ENCODE measurements at regions not wholly inside any gene's neighbourhood (a gene's known extent, or its start where the extent isn't known, plus 50 kb on each side); places are given as distances from the start of the nearest gene placed in this dataset.

DNA sequence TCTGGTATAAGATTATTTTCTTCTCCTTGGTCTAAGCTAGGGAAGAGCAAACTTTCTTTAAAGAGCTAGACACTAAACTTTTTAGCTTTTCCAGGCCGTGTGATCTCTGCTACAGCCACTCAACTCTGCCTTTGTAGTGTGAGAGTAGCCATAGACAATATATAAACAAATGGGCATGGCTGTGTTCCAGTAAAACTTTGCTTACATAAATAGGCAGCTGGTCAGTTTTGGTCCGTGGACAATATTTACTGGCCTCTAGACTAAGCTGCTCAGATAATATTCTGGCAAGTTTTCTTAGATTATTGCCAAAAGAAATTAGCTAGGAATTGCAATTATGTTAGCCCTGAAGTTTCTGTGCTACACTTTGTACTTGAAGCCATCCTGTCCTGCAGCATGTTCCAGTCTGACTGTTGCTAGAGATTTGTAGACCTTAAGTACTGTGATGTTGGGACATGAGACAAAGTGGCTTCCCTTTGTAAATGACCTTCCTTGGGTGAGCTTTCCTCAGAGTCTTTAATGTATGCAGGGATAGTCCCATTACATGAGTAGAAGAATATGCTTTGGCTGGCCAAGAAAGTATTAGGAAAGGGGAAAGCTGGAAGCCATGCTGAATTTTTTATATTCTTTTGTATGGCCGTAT is 126.9 kb downstream of the SOX11 start:
- no peaks in the 10 kb centered on the region for H3K4me1 ChIP-seq
- no peak for ATAC-seq
- TF ChIP-seq, protein P1, sequence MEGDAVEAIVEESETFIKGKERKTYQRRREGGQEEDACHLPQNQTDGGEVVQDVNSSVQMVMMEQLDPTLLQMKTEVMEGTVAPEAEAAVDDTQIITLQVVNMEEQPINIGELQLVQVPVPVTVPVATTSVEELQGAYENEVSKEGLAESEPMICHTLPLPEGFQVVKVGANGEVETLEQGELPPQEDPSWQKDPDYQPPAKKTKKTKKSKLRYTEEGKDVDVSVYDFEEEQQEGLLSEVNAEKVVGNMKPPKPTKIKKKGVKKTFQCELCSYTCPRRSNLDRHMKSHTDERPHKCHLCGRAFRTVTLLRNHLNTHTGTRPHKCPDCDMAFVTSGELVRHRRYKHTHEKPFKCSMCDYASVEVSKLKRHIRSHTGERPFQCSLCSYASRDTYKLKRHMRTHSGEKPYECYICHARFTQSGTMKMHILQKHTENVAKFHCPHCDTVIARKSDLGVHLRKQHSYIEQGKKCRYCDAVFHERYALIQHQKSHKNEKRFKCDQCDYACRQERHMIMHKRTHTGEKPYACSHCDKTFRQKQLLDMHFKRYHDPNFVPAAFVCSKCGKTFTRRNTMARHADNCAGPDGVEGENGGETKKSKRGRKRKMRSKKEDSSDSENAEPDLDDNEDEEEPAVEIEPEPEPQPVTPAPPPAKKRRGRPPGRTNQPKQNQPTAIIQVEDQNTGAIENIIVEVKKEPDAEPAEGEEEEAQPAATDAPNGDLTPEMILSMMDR (IDR thresholded peaks at IDR 0.05) = no peak
- DNase-seq = no peak
- no peak overlapping the region for H3K27ac ChIP-seq
- intact Hi-C loops (cut with DNase I) = no loop called here
- no peaks in the 10 kb centered on the region for H3K27me3 ChIP-seq
- H3K36me3 ChIP-seq = no peaks in the 10 kb centered on the region
- H3K9me3 ChIP-seq = no peaks in the 10 kb centered on the region
- H3K4me3 ChIP-seq = no peak overlapping the region

- intact Hi-C loops (cut with DNase I) = no loop called here
- H3K4me3 ChIP-seq = no peak overlapping the region
- H3K27me3 ChIP-seq = no peaks in the 10 kb centered on the region
- no peak for ATAC-seq
- TF ChIP-seq, protein P1 (IDR thresholded peaks at IDR 0.05) = no peak
- no peaks in the 10 kb centered on the region for H3K9me3 ChIP-seq
- no peak overlapping the region for H3K27ac ChIP-seq
- H3K36me3 ChIP-seq = no peaks in the 10 kb centered on the region
- no peak for DNase-seq
- H3K4me1 ChIP-seq = no peaks in the 10 kb centered on the region
Measured at GRCh38 chr2:5824126-5824525, 131.9 kb downstream of the SOX11 start.

DNA sequence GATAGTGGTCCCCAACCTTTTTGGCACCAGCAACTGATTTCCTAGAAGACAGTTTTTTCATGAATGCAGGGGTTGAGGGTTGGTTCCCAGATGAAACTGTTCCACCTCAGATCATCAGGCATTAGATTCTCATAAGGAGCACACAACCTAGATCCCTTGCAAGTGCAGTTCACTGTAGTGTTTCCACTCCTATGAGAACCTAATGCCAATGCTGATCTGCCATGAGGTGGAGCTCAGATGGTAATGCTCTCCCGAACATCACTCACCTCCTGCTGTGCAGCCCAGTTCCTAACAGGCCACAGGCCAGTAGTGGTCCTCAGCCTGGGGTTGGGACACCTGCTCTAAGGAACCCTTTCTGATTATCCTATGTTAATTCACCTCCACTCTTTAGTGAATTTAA is 133.5 kb downstream of the SOX11 start:
- H3K27ac ChIP-seq = no peak overlapping the region
- intact Hi-C loops (cut with DNase I) = no loop called here
- H3K4me3 ChIP-seq = no peak overlapping the region
- TF ChIP-seq, protein P1 (IDR thresholded peaks at IDR 0.05) = no peak
- no peaks in the 10 kb centered on the region for H3K4me1 ChIP-seq
- H3K36me3 ChIP-seq = no peaks in the 10 kb centered on the region
- ATAC-seq (no peak), DNase-seq (no peak)
- H3K27me3 ChIP-seq = no peaks in the 10 kb centered on the region
- no peaks in the 10 kb centered on the region for H3K9me3 ChIP-seq

GRCh38 chr2:5826979-5827655 is 134.9 kb downstream of the SOX11 start:
- intact Hi-C loops (cut with DNase I) = no loop called here
- no peak for ATAC-seq
- Histone ChIP-seq H3K27me3 (no peaks in the 10 kb centered on the region), H3K4me3 (no peak overlapping the region), H3K4me1 (no peaks in the 10 kb centered on the region), H3K36me3 (no peaks in the 10 kb centered on the region), H3K9me3 (no peaks in the 10 kb centered on the region), H3K27ac (no peak overlapping the region)
- no peak for DNase-seq
- TF ChIP-seq, protein P1 (IDR thresholded peaks at IDR 0.05) = no peak

GRCh38 chr2:5834501-5834900 is 142.3 kb downstream of the SOX11 start:
- intact Hi-C loops (cut with DNase I) = no loop called here
- H3K4me1 ChIP-seq = no peaks in the 10 kb centered on the region
- no peaks in the 10 kb centered on the region for H3K9me3 ChIP-seq
- TF ChIP-seq, protein P1 (IDR thresholded peaks at IDR 0.05) = no peak
- H3K4me3 ChIP-seq = no peak overlapping the region
- ATAC-seq = no peak
- H3K27me3 ChIP-seq = no peaks in the 10 kb centered on the region
- no peak for DNase-seq
- no peaks in the 10 kb centered on the region for H3K36me3 ChIP-seq
- no peak overlapping the region for H3K27ac ChIP-seq
